Cardiac muscle cell (in vitro differentiated cells and primary cell): ENCODE measurements at regions not wholly inside any gene's neighbourhood (a gene's known extent, or its start where the extent isn't known, plus 50 kb on each side); places are given as distances from the start of the nearest gene placed in this dataset.

Source experiments
- DNase-seq, 2 donors: peaks; one replicate each; pipeline versions ENCODE4 v3.0.0 to v3.0.0-alpha.2; 2010 to 2017; ENCODE audit warnings: low read depth in 1 of 2, low spot score in 1 of 2
- H3K27ac ChIP-seq: fragments of 200-600 bp; sonication (generic); 2 replicates; pipeline ENCODE4 v1.5.1; 2016
- H3K27me3 ChIP-seq: fragments of 200-600 bp; sonication (generic); 2 replicates; pipeline ENCODE4 v1.6.0; 2016; ENCODE audit warnings: control low read depth
- H3K36me3 ChIP-seq: fragments of 200-600 bp; sonication (generic); 2 replicates; pipeline ENCODE4 v1.5.1; 2016; ENCODE audit warnings: control low read depth
- H3K4me1 ChIP-seq: fragments of 200-600 bp; sonication (generic); 2 replicates; pipeline ENCODE4 v1.8.1; 2017; ENCODE audit warnings: low read depth, mild to moderate bottlenecking, mixed run types
- H3K4me3 ChIP-seq: fragments of 200-600 bp; sonication (generic); 2 replicates; pipeline ENCODE4 v1.5.1; 2016; ENCODE audit warnings: mild to moderate bottlenecking
- H3K9me3 ChIP-seq: fragments of 200-600 bp; sonication (generic); 2 replicates; pipeline ENCODE4 v1.5.1; 2017; ENCODE audit warnings: low read depth, mild to moderate bottlenecking, control low read depth
- TF ChIP-seq, protein P1 (sequence below): IDR thresholded peaks from 2 replicates; pipeline ENCODE4 v1.5.1; 2012; ENCODE audit warnings: low read depth, mild to moderate bottlenecking, low read length

DNA sequence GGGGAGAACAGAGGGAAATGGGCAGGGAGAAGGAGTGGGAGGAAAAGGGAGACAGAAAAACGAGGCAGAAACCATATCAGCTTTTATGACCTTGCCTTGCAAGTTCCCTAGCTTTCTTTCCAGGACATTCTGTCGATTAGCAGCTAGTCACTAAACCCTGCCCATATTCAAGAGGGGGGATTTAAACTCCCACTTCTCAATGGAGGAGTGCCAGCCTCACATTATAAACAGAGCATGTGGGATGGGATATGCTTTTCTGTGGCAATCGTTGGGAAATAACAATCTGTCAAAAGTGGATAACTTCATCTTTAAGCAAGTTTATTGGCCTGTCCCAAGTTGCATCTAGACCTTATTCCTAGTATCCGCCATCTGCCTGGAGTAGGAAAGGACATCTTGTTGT is 57.0 kb upstream of the TMEM170B start:
- Histone ChIP-seq H3K4me1 (no peaks in the 10 kb centered on the region), H3K4me3 (no peak overlapping the region), H3K9me3 (no peaks in the 10 kb centered on the region), H3K36me3 (no peaks in the 10 kb centered on the region), H3K27ac (no peak overlapping the region), H3K27me3 (no peaks in the 10 kb centered on the region)
- no peak for DNase-seq
- TF ChIP-seq, protein P1, sequence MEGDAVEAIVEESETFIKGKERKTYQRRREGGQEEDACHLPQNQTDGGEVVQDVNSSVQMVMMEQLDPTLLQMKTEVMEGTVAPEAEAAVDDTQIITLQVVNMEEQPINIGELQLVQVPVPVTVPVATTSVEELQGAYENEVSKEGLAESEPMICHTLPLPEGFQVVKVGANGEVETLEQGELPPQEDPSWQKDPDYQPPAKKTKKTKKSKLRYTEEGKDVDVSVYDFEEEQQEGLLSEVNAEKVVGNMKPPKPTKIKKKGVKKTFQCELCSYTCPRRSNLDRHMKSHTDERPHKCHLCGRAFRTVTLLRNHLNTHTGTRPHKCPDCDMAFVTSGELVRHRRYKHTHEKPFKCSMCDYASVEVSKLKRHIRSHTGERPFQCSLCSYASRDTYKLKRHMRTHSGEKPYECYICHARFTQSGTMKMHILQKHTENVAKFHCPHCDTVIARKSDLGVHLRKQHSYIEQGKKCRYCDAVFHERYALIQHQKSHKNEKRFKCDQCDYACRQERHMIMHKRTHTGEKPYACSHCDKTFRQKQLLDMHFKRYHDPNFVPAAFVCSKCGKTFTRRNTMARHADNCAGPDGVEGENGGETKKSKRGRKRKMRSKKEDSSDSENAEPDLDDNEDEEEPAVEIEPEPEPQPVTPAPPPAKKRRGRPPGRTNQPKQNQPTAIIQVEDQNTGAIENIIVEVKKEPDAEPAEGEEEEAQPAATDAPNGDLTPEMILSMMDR = no peak

DNA sequence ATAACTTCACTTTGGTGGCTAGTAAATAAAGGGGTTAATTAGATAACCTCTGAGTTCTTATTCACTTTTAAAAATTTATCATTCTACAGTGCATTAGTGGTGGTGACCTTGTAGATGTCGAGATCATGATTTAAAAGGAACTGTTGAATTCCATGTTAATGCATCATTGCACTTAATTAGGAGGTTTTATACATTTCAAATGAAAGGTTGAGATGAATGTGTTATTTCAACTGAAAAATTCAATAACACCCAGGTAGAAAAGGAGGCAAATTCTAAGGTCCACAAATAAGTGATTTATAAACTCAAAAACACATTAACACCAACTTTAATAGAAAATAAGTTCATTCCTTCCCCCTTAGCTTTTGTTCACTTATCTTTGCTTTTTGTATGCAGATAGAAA is 58.3 kb upstream of the TMEM170B start:
- Histone ChIP-seq H3K4me1 (no peaks in the 10 kb centered on the region), H3K27me3 (no peaks in the 10 kb centered on the region), H3K36me3 (no peaks in the 10 kb centered on the region), H3K4me3 (no peak overlapping the region), H3K9me3 (no peaks in the 10 kb centered on the region), H3K27ac (no peak overlapping the region)
- TF ChIP-seq, protein P1 = no peak
- DNase-seq = no peak

DNA sequence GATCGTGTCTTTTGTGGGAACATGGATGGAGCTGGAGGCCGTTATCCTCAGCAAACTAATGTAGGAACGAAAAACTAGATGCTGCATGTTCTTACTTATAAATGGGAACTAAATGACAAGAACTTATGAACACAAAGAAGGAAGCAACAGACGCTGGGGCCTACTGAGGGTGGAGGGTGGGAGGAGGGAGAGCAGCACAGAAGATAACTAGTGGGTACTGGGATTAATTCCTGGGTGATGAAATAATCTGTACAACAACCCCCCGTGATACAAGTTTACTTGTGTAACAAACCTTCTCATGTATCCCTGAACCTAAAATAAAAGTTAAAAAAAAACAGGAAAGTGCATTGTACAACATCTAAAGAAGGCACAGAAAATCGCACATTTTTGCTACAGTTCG is 59.0 kb upstream of the TMEM170B start:
- TF ChIP-seq, protein P1 = no peak
- Histone ChIP-seq H3K9me3 (no peaks in the 10 kb centered on the region), H3K36me3 (no peaks in the 10 kb centered on the region), H3K4me3 (no peak overlapping the region), H3K27ac (no peak overlapping the region), H3K27me3 (no peaks in the 10 kb centered on the region), H3K4me1 (no peaks in the 10 kb centered on the region)
- no peak for DNase-seq

DNA sequence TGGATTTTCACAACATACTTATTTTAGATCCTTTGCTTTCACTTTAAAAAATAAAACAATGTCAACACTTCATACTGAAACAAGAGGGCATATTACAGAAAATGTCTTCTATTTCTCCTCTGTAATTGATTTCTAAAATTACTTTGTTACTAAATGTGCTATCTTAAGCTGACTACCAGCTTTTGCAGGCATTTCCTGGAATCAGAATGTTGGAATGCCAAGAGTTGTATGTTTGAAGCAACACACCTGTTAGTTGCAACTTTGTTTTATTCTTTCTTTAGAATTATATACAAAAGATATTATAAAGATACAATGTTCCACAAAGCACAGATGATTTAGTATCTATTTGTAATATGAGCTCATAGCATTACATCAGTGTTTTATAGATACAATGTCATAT is 62.5 kb upstream of the TMEM170B start:
- no peak overlapping the region for H3K4me3 ChIP-seq
- TF ChIP-seq, protein P1 = no peak
- DNase-seq = no peak
- no peaks in the 10 kb centered on the region for H3K27me3 ChIP-seq
- no peak overlapping the region for H3K27ac ChIP-seq
- H3K36me3 ChIP-seq = no peaks in the 10 kb centered on the region
- no peaks in the 10 kb centered on the region for H3K9me3 ChIP-seq
- H3K4me1 ChIP-seq = no peaks in the 10 kb centered on the region

DNA sequence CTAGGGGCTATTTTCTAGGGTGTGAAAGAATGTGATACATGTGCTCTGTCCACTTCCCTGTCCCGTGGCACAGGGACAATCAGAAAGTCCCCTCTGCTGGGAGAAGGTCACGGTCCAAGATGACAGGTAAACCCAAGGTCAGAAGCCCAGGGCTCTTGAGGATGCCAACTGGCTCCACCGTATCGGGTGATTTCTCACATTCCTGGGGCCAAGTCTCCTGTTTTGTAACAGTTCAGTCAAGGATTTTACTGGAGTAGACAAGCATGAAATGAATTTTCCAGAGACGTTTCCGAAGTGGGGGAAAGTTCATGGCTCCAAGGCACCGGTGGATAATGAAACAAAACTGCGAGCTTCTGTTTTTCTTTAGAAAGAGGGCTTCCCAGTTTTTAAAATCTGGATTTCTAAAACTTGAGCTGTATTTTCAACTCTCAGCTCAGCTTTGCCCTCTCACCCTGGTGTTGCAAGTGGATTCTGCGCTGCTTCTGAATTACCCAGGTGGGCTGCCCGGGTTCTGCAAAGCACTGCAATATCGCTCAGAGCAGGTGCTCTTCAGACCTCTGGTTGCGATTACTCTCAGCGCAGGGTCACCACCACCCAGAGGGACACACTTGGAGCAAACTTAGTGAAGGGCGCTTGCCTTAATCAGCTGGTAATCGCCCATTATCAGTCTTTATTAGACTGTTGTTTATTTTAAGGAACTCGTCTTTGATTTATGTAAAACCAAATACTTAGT is 64.4 kb upstream of the TMEM170B start:
- H3K27ac ChIP-seq = no peak overlapping the region
- H3K36me3 ChIP-seq = no peaks in the 10 kb centered on the region
- TF ChIP-seq, protein P1 = no peak
- H3K4me3 ChIP-seq = no peak overlapping the region
- H3K4me1 ChIP-seq = no peaks in the 10 kb centered on the region
- DNase-seq = peak in 1 of 2 donors; percentile 29
- H3K27me3 ChIP-seq = no peaks in the 10 kb centered on the region
- H3K9me3 ChIP-seq = no peaks in the 10 kb centered on the region

DNA sequence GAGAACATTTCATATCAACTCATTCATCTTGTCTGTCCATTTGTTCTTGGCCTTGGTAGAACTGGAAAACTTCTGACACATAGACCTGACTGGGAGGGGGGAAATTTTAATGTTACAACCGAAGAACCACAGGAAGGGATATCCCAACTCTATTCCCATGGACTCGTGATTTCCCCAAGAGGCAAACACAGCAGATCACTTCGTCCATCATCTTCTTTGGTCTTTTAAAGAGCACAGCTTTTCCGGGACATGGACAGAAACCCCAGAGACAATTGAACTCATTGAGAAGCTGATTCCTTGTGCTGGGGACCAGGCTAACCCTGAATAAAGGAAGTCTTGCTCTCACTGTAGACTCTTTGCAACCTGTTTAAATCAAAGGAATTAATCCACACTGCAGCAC is 66.3 kb upstream of the TMEM170B start:
- DNase-seq = no peak
- Histone ChIP-seq H3K27me3 (no peaks in the 10 kb centered on the region), H3K27ac (no peak overlapping the region), H3K36me3 (no peaks in the 10 kb centered on the region), H3K4me3 (no peak overlapping the region), H3K4me1 (no peaks in the 10 kb centered on the region), H3K9me3 (no peaks in the 10 kb centered on the region)
- TF ChIP-seq, protein P1 = no peak
